K562 (cell line): ENCODE measurements at regions not wholly inside any gene's neighbourhood (a gene's known extent, or its start where the extent isn't known, plus 50 kb on each side); places are given as distances from the start of the nearest gene placed in this dataset.

Source experiments
- ATAC-seq: fragments of 200-7000 bp; cut with Tn5 transposase; 3 replicates; pipeline ENCODE4 v1.9.1; 2020; ENCODE audit warnings: moderate library complexity
- BruUV-seq: library from RNA; stranded (reverse); fragments of 400-500 nt; replicated peaks from 2 replicates; lab custom pipeline; 2021; lab: Mats Ljungman, UMichigan
- CTCF ChIA-PET: fragments of 300-600 bp; formaldehyde crosslinking; extraction: SDS; loops from one replicate; lab custom pipeline; 2021; ENCODE audit warnings: low intra/inter-chr PET ratio; lab: Yijun Ruan, JAX
- POLR2A ChIA-PET: fragments of 300-600, 350-650 bp; sonication (Branson Sonifier 250); formaldehyde crosslinking; extraction: SDS; loops from one replicate; lab custom pipeline; 2021; ENCODE audit warnings: antibody characterized with exemption, inconsistent platforms; lab: Yijun Ruan, JAX
- DNase-seq, 4 experiments: peaks; one replicate each; pipeline versions ENCODE4 v3.0.0 to v3.0.0-alpha.2; 2011 to 2018; ENCODE audit warnings: low spot score in 3 of 4, mixed read lengths in 3 of 4; ENCODE audit errors: extremely low read depth in 1 of 4
- FAIRE-seq: peaks from 2 replicates; lab custom pipeline; 2011; peaks lifted over from hg19 to GRCh38; lab: Jason Lieb, UNC
- H2AFZ ChIP-seq: 2 replicates; pipeline ENCODE4 v1.6.0; 2011; ENCODE audit warnings: low read depth, low read length, control low read depth, inconsistent platforms
- H3K27ac ChIP-seq: fragments of 200-600 bp; 3 replicates; pipeline ENCODE4 v1.8.0; 2011; ENCODE audit warnings: low read depth, mild to moderate bottlenecking, control low read depth, inconsistent platforms, low read length, moderate library complexity, mixed read lengths; ENCODE audit errors: extremely low read depth
- H3K27me3 ChIP-seq, 2 experiments: fragments of 300-600 bp in 1 of 2; 2 replicates in 1 of 2; 3 replicates in 1 of 2; pipeline versions ENCODE4 v1.6.0 to v1.8.0; 2011; ENCODE audit warnings: inconsistent platforms in 2 of 2, low read length in 2 of 2, mild to moderate bottlenecking in 1 of 2, mixed read lengths in 1 of 2, moderate library complexity in 1 of 2; ENCODE audit not compliant: control insufficient read depth in 2 of 2, insufficient read depth in 2 of 2
- H3K36me3 ChIP-seq: fragments of 300-600 bp; 3 replicates; pipeline ENCODE4 v1.8.0; 2011; ENCODE audit warnings: mild to moderate bottlenecking, low read length, inconsistent platforms; ENCODE audit not compliant: control insufficient read depth, insufficient read depth
- H3K4me1 ChIP-seq, 2 experiments: fragments of 200-600 bp in 1 of 2; replicated peaks in 1 of 2; 2 replicates in 1 of 2; 3 replicates in 1 of 2; pipeline versions ENCODE4 v1.5.1 to v1.8.0; 2011; ENCODE audit warnings: inconsistent platforms in 2 of 2, low read length in 2 of 2, mild to moderate bottlenecking in 1 of 2, mixed read lengths in 1 of 2, moderate library complexity in 1 of 2; ENCODE audit not compliant: control insufficient read depth in 2 of 2, insufficient read depth in 2 of 2
- H3K4me2 ChIP-seq: 2 replicates; pipeline ENCODE4 v1.6.1; 2011; ENCODE audit warnings: low read length, control low read depth, inconsistent platforms, mixed read lengths; ENCODE audit not compliant: insufficient read depth
- H3K4me3 ChIP-seq: fragments of 200-600 bp; sonication (generic), shearing (Covaris generic); 2 replicates; pipeline ENCODE4 v1.5.1; 2016; ENCODE audit warnings: control low read depth, inconsistent platforms
- H3K79me2 ChIP-seq: fragments of 200-600 bp; 3 replicates; pipeline ENCODE4 v1.8.0; 2011; ENCODE audit warnings: low read length, inconsistent platforms; ENCODE audit not compliant: control insufficient read depth, insufficient read depth
- H3K9ac ChIP-seq, 2 experiments: 2 replicates each; pipeline versions ENCODE4 v1.6.0 to v1.6.1; 2011; ENCODE audit warnings: low read depth in 2 of 2, low read length in 2 of 2, control low read depth in 1 of 2, inconsistent platforms in 1 of 2, mild to moderate bottlenecking in 1 of 2, mixed read lengths in 1 of 2; ENCODE audit not compliant: insufficient read depth in 1 of 2
- H3K9me1 ChIP-seq: one replicate; pipeline ENCODE4 v1.6.0; 2011; ENCODE audit warnings: inconsistent platforms, mild to moderate bottlenecking, low read length, moderate library complexity; ENCODE audit not compliant: control insufficient read depth, insufficient read depth
- H3K9me3 ChIP-seq: replicated peaks from 2 replicates; pipeline ENCODE4 v1.5.1; 2011; ENCODE audit warnings: low read depth, low read length, inconsistent platforms; ENCODE audit not compliant: control insufficient read depth, insufficient read depth
- H4K20me1 ChIP-seq: replicated peaks from 2 replicates; pipeline ENCODE4 v1.6.1; 2011; ENCODE audit warnings: low read length, inconsistent platforms, mixed read lengths; ENCODE audit not compliant: control insufficient read depth, insufficient read depth
- ATF1 ChIP-seq, 2 experiments: fragments of 450-650 bp in 1 of 2; IDR thresholded peaks; 2 replicates each; pipeline ENCODE4 v1.6.1; 2016; ENCODE audit warnings: missing compliant biosample characterization in 1 of 2, missing genetic modification characterization in 1 of 2
- CREM ChIP-seq: IDR thresholded peaks from 2 replicates; pipeline ENCODE4 v1.6.1; 2014; ENCODE audit warnings: antibody characterized with exemption, low read depth
- ELF2 ChIP-seq: fragments of 250-450 bp; sonication (Bioruptor Pico); IDR thresholded peaks from 2 replicates; pipeline ENCODE4 v1.5.0; 2021; ENCODE audit warnings: mild to moderate bottlenecking
- EP400 ChIP-seq: fragments of 450-650 bp; IDR thresholded peaks from 2 replicates; pipeline ENCODE4 v1.6.1; 2017; ENCODE audit warnings: antibody characterized with exemption, mild to moderate bottlenecking, moderate library complexity
- FOXA3 ChIP-seq, 2 experiments: fragments of 450-650 bp in 1 of 2; sonication (generic) in 1 of 2; formaldehyde crosslinking; IDR thresholded peaks in 1 of 2; conservative IDR thresholded peaks in 1 of 2; 2 replicates each; pipeline versions ENCODE4 v1.4.0 to v1.8.0; 2020 to 2022; ENCODE audit warnings: mild to moderate bottlenecking in 2 of 2, missing genetic modification reagents in 1 of 2
- GABPB1 ChIP-seq: sonication (generic); formaldehyde crosslinking; IDR thresholded peaks from 2 replicates; pipeline ENCODE4 v1.8.0; 2022; ENCODE audit warnings: mild to moderate bottlenecking, missing genetic modification reagents
- KDM1A ChIP-seq, 2 experiments: fragments of 450-650 bp; IDR thresholded peaks; 2 replicates each; pipeline ENCODE4 v1.6.1; 2016; ENCODE audit warnings: mild to moderate bottlenecking in 2 of 2
- KLF16 ChIP-seq: IDR thresholded peaks from 2 replicates; pipeline ENCODE4 v1.6.1; 2016; ENCODE audit warnings: antibody characterized with exemption
- SIN3B ChIP-seq: fragments of 450-650 bp; IDR thresholded peaks from 2 replicates; pipeline ENCODE4 v1.6.1; 2017; ENCODE audit warnings: low read depth, mild to moderate bottlenecking, moderate library complexity
- SMARCA4 ChIP-seq: fragments of 450-650 bp; IDR thresholded peaks from 2 replicates; pipeline ENCODE4 v1.6.1; 2016
- STAG1 ChIP-seq: sonication (generic); formaldehyde crosslinking; IDR thresholded peaks from 2 replicates; pipeline ENCODE4 v1.5.0; 2020; ENCODE audit warnings: missing genetic modification reagents, borderline replicate concordance
- STAT5B ChIP-seq: fragments of 250-450 bp; sonication (Bioruptor Pico); IDR thresholded peaks from 2 replicates; pipeline ENCODE4 v1.8.0; 2021; ENCODE audit warnings: mild to moderate bottlenecking, inconsistent platforms
- TCF7L2 ChIP-seq: fragments of 150-350 bp; IDR thresholded peaks from 2 replicates; pipeline ENCODE4 v1.6.1; 2016; ENCODE audit warnings: low read depth, mild to moderate bottlenecking, low read length, moderate library complexity
- ZFP30 ChIP-seq: fragments of 250-450 bp; sonication (Bioruptor Pico); IDR thresholded peaks from 2 replicates; pipeline ENCODE4 v1.8.0; 2022; ENCODE audit warnings: moderate library complexity, mild to moderate bottlenecking, inconsistent platforms, borderline replicate concordance
- ZNF431 ChIP-seq: sonication (generic); formaldehyde crosslinking; IDR thresholded peaks from 2 replicates; pipeline ENCODE4 v1.8.0; 2022; ENCODE audit warnings: mild to moderate bottlenecking, missing genetic modification reagents
- ZNF583 ChIP-seq: fragments of 250-450 bp; sonication (Bioruptor Pico); IDR thresholded peaks from 2 replicates; pipeline ENCODE4 v1.4.0; 2020
- WGBS: fragments of 100-300 bp; shearing (Covaris generic); methylation state at CpG from one replicate; pipeline ENCODE4 v1.1.6; 2016; ENCODE audit warnings: low coverage, mixed read lengths; ENCODE audit not compliant: insufficient coverage; ENCODE audit errors: missing lambda C conversion rate; 5-methylcytosine and 5-hydroxymethylcytosine counted together
- in situ Hi-C: fragments of 300-500 bp; cut with MboI; formaldehyde crosslinking; loops from 4 replicates; pipeline ENCODE4 v1.15.0; 2018; ENCODE audit warnings: inconsistent platforms, mixed read lengths
- intact Hi-C: fragments of 100-400 bp; cut with micrococcal nuclease; formaldehyde crosslinking; loops from 2 replicates; pipeline ENCODE4 v1.14.2; 2022
- TF ChIP-seq, protein P1 (sequence below): fragments of 450-650 bp; IDR thresholded peaks from 2 replicates; pipeline ENCODE4 v1.7.0; 2016; ENCODE audit warnings: borderline replicate concordance

DNA sequence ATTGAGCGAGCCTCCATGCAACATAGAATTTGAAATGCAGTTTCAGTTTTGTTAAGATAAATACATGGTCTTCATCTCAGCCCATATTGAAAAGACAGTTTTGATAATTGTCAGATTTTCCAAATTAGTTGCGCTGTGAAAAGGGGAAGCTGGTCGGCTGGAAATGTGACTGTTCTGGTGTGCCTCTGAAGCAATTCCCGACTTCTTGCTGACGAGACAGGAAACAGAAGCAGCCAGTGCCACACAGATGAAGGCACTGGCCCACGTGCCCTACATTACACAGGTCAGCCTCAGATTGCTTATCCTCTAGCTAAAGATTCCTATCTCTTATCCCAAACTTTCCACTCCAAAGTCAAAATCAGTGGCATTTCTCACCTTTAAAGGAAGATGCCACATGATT lies 214.1 kb upstream of the TLE4 start:
- H3K79me2 ChIP-seq: no peaks in the 10 kb centered on the region
- no peaks in the 10 kb centered on the region for H3K9me3 ChIP-seq
- H3K4me3 ChIP-seq: no peak overlapping the region
- CTCF ChIA-PET: no interaction called here
- 3% methylated on average over 6 of the region's 6 CpGs for WGBS
- FAIRE-seq (no peak), ATAC-seq (no peak), DNase-seq (no peak)
- H3K4me2 ChIP-seq: no peak overlapping the region
- in situ Hi-C loops (no loop called here), intact Hi-C loops (no loop called here)
- TF ChIP-seq ELF2 (CRISPR knock-in tag) (no peak), SIN3B (no peak), STAT5B (no peak), KLF16 (no peak), ZNF431 (CRISPR knock-in tag) (no peak), STAG1 (CRISPR knock-in tag) (no peak)
- no peaks in the 10 kb centered on the region for H4K20me1 ChIP-seq
- no peaks in the 10 kb centered on the region for H3K4me1 ChIP-seq
- H3K27me3 ChIP-seq: no peaks in the 10 kb centered on the region
- H3K27ac ChIP-seq: no peak overlapping the region
- no peak overlapping the region for H3K9ac ChIP-seq
- POLR2A ChIA-PET: no interaction called here
- no peaks in the 10 kb centered on the region for H3K36me3 ChIP-seq
- H2AFZ ChIP-seq: no peak overlapping the region
- H3K9me1 ChIP-seq: no peaks in the 10 kb centered on the region
- no TSS peak for BruUV-seq

DNA sequence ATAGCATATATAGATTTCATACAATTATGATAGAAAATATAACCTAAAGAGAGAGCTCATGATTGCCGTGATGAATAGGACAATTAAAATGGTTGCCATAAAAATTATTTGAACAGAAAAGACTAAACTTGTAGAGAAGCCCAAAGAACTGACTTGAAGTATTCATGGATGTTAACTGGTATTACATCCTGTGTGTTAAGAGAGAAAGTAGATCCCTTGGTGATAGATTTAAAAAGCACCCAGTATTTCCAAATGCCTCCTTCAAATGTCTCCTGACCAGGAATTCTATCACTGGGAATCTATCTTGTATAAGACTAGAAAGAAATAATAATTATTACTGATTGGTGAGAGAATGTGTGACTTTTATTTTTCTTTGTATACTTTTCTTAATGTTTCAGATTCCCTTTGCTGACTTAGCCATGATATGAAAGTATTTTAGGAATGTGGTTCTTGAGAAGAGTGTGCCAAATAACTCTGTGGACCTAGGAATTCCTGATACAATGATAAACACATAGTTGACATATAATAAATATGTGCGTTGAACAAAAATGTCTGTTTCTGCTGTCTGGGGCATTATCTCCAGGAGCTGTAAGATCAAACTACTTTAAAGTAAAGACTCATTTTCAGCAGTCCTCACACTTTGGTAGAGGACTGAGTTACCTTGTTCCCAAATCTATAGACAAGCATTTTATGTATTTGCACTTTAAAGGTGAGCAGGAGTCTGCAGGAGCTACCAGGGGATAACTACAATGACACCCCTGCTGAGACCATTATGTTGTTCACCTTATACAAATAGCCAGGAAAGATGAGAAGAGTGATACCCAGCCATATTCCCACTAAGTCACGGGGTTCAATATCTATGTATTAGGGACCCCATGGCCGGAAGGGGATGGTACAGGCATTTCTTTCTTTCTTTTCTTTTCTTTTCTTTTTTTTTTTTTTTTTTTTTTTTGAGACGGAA lies 211.1 kb upstream of the TLE4 start:
- Histone ChIP-seq H3K4me3 (no peak overlapping the region), H3K9me1 (no peaks in the 10 kb centered on the region), H3K79me2 (no peaks in the 10 kb centered on the region), H3K9me3 (no peaks in the 10 kb centered on the region), H2AFZ (no peak overlapping the region), H3K27ac (no peak overlapping the region), H3K27me3 (no peaks in the 10 kb centered on the region), H3K9ac (no peak overlapping the region), H4K20me1 (no peaks in the 10 kb centered on the region), H3K4me1 (no peaks in the 10 kb centered on the region), H3K36me3 (no peaks in the 10 kb centered on the region), H3K4me2 (no peak overlapping the region)
- no peak for ATAC-seq
- no TSS peak for BruUV-seq
- DNase-seq: no peak
- no peak for FAIRE-seq
- ChIA-PET POLR2A (no interaction called here), CTCF (no interaction called here)
- intact Hi-C loops (no loop called here), in situ Hi-C loops (no loop called here)
- WGBS: 0% methylated on average over 3 of the region's 5 CpGs
- no peak for TF ChIP-seq FOXA3 (CRISPR knock-in tag; conservative IDR thresholded peaks at IDR 0.05 in 1 of 2, IDR thresholded peaks at IDR 0.05 in 1 of 2)
- no peak for TF ChIP-seq TCF7L2
- TF ChIP-seq, protein P1, sequence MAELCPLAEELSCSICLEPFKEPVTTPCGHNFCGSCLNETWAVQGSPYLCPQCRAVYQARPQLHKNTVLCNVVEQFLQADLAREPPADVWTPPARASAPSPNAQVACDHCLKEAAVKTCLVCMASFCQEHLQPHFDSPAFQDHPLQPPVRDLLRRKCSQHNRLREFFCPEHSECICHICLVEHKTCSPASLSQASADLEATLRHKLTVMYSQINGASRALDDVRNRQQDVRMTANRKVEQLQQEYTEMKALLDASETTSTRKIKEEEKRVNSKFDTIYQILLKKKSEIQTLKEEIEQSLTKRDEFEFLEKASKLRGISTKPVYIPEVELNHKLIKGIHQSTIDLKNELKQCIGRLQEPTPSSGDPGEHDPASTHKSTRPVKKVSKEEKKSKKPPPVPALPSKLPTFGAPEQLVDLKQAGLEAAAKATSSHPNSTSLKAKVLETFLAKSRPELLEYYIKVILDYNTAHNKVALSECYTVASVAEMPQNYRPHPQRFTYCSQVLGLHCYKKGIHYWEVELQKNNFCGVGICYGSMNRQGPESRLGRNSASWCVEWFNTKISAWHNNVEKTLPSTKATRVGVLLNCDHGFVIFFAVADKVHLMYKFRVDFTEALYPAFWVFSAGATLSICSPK: no peak
- TF ChIP-seq ZNF583 (CRISPR knock-in tag): no peak
- TF ChIP-seq SMARCA4: no peak
- no peak for TF ChIP-seq ATF1 (CRISPR knock-in tag; IDR thresholded peaks at IDR 0.05)
- TF ChIP-seq ATF1 (tag; IDR thresholded peaks at IDR 0.05): no peak
- no peak for TF ChIP-seq ZFP30 (CRISPR knock-in tag)
- no peak for TF ChIP-seq CREM
- TF ChIP-seq EP400: no peak
- no peak for TF ChIP-seq GABPB1 (CRISPR knock-in tag)
- TF ChIP-seq KDM1A (IDR thresholded peaks at IDR 0.05): no peak
